CD4-positive, alpha-beta T cell (primary cell): ENCODE measurements at regions not wholly inside any gene's neighbourhood (a gene's known extent, or its start where the extent isn't known, plus 50 kb on each side); places are given as distances from the start of the nearest gene placed in this dataset.
A peak's percentile ranks its signal among the peaks of the same experiment; 100 is the strongest.

Source experiments
- ATAC-seq: fragments of 200-7000 bp; cut with Tn5 transposase; one replicate; pipeline ENCODE4 v1.10.0; 2022; ENCODE audit warnings: mild to moderate bottlenecking; ENCODE audit not compliant: poor library complexity
- CTCF ChIA-PET: fragments of 350-600 bp; sonication (Branson Sonifier 250); formaldehyde crosslinking; loops from one replicate; lab custom pipeline; 2021; ENCODE audit warnings: antibody characterized with exemption, inconsistent platforms; lab: Charles Lee
- POLR2A ChIA-PET: fragments of 350-600 bp; sonication (Branson Sonifier 250); formaldehyde crosslinking; loops from one replicate; lab custom pipeline; 2021; ENCODE audit warnings: antibody characterized with exemption, inconsistent platforms; lab: Charles Lee
- DNase-seq, 14 experiments: peaks; one replicate each; pipeline ENCODE4 v3.0.0-alpha.2; 2013 to 2020; ENCODE audit warnings: mixed read lengths in 2 of 14
- H3K27ac ChIP-seq, 2 donors: one replicate each; pipeline versions ENCODE4 v1.5.1 to v1.7.0; 2013; ENCODE audit warnings: low read length in 2 of 2, low read depth in 1 of 2, mild to moderate bottlenecking in 1 of 2
- H3K27me3 ChIP-seq, 2 experiments: 1 replicate in 1 of 2; 2 replicates in 1 of 2; pipeline versions ENCODE4 v1.6.1 to v1.7.0; 2013; ENCODE audit warnings: low read length in 2 of 2, control low read depth in 1 of 2, mild to moderate bottlenecking in 1 of 2, moderate library complexity in 1 of 2; ENCODE audit not compliant: insufficient read depth in 2 of 2, control insufficient read depth in 1 of 2
- H3K36me3 ChIP-seq: one replicate; pipeline ENCODE4 v1.6.1; 2013; ENCODE audit warnings: low read length, control low read depth; ENCODE audit not compliant: insufficient read depth
- H3K4me1 ChIP-seq: one replicate; pipeline ENCODE4 v1.6.1; 2013; ENCODE audit warnings: low read length, control low read depth; ENCODE audit not compliant: insufficient read depth
- H3K4me3 ChIP-seq: one replicate; pipeline ENCODE4 v1.5.1; 2013; ENCODE audit warnings: mild to moderate bottlenecking, low read length, moderate library complexity
- H3K9me3 ChIP-seq, 2 experiments: 1 replicate in 1 of 2; 2 replicates in 1 of 2; pipeline versions ENCODE4 v1.6.1 to v1.7.0; 2013; ENCODE audit warnings: low read length in 2 of 2, mild to moderate bottlenecking in 2 of 2, control low read depth in 1 of 2, moderate library complexity in 1 of 2; ENCODE audit not compliant: control insufficient read depth in 1 of 2, insufficient read depth in 1 of 2
- H3K27ac Mint-ChIP-seq: one replicate; pipeline ENCODE4 v1.8.0; 2020; ENCODE audit warnings: mixed read lengths
- H3K27me3 Mint-ChIP-seq: one replicate; pipeline ENCODE4 v1.8.0; 2021; ENCODE audit warnings: mixed read lengths
- H3K36me3 Mint-ChIP-seq: one replicate; pipeline ENCODE4 v1.8.0; 2021; ENCODE audit warnings: low read depth, mixed read lengths
- H3K4me1 Mint-ChIP-seq: one replicate; pipeline ENCODE4 v1.8.0; 2021; ENCODE audit warnings: low read depth, mixed read lengths
- H3K4me3 Mint-ChIP-seq: one replicate; pipeline ENCODE4 v1.8.0; 2020; ENCODE audit warnings: mild to moderate bottlenecking, mixed read lengths
- H3K9me3 Mint-ChIP-seq: one replicate; pipeline ENCODE4 v1.8.0; 2020; ENCODE audit warnings: mixed read lengths
- intact Hi-C, 2 experiments: fragments of 100-400 bp; cut with DNase I in 1 of 2; cut with micrococcal nuclease in 1 of 2; formaldehyde crosslinking; loops; one replicate each; pipeline versions ENCODE4 v1.15.1 to v1.9.0; 2023 to 2025; cut with DNase I, micrococcal nuclease
- TF ChIP-seq, protein P1 (sequence below): fragments of 200-600 bp; IDR thresholded peaks from one replicate; pipeline ENCODE4 v1.8.0; 2022; ENCODE audit warnings: antibody characterized with exemption, mild to moderate bottlenecking

GRCh38 chr13:84737661-84738060, 855.4 kb upstream of the SLITRK1 start:
- CTCF ChIA-PET = no interaction called here

DNA sequence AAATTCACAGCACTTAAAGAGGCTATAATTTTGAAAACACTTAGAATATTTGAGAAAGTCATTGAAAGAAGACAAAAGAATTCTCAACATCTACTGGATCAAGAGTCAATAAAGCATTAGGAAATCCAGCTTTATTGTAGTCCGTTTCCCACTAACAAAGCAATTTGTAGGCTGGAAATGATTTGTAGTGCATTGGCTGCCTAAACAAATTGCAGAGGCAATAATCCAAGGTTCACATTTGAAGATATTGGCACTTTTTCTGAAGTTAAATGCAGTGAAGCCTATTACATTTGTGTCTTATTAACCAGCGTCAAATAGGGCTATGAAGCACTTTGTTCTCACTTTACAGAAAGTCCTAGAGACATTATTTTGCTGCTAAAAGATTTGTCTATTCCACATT, 848.1 kb upstream of the SLITRK1 start:
- intact Hi-C loops = no loop called here
- H3K27me3 Mint-ChIP-seq = no peaks in the 10 kb centered on the region
- TF ChIP-seq, protein P1, sequence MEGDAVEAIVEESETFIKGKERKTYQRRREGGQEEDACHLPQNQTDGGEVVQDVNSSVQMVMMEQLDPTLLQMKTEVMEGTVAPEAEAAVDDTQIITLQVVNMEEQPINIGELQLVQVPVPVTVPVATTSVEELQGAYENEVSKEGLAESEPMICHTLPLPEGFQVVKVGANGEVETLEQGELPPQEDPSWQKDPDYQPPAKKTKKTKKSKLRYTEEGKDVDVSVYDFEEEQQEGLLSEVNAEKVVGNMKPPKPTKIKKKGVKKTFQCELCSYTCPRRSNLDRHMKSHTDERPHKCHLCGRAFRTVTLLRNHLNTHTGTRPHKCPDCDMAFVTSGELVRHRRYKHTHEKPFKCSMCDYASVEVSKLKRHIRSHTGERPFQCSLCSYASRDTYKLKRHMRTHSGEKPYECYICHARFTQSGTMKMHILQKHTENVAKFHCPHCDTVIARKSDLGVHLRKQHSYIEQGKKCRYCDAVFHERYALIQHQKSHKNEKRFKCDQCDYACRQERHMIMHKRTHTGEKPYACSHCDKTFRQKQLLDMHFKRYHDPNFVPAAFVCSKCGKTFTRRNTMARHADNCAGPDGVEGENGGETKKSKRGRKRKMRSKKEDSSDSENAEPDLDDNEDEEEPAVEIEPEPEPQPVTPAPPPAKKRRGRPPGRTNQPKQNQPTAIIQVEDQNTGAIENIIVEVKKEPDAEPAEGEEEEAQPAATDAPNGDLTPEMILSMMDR = no peak
- no peaks in the 10 kb centered on the region for H3K4me1 ChIP-seq
- H3K36me3 Mint-ChIP-seq = no peaks in the 10 kb centered on the region
- H3K9me3 Mint-ChIP-seq = peaks cover 3% of the 10 kb centered on the region
- H3K4me3 ChIP-seq = no peak overlapping the region
- no peak overlapping the region for H3K27ac ChIP-seq
- ATAC-seq (no peak), DNase-seq (no peak)
- no peak overlapping the region for H3K4me3 Mint-ChIP-seq
- ChIA-PET CTCF (no interaction called here), POLR2A (no interaction called here)
- no peaks in the 10 kb centered on the region for H3K4me1 Mint-ChIP-seq
- peaks cover 0 to 3% of the 10 kb centered on the region in 2 experiments for H3K9me3 ChIP-seq
- no peaks in the 10 kb centered on the region for H3K27me3 ChIP-seq
- no peaks in the 10 kb centered on the region for H3K36me3 ChIP-seq
- H3K27ac Mint-ChIP-seq = no peak overlapping the region

More at GRCh38 chr13:84737661-84738060, 855.4 kb upstream of the SLITRK1 start:
- POLR2A ChIA-PET = no interaction called here
- no peaks in the 10 kb centered on the region for H3K36me3 Mint-ChIP-seq
- H3K4me1 Mint-ChIP-seq = no peaks in the 10 kb centered on the region
- peaks cover 5% of the 10 kb centered on the region for H3K9me3 Mint-ChIP-seq
- no peak overlapping the region for H3K27ac ChIP-seq
- no peaks in the 10 kb centered on the region for H3K9me3 ChIP-seq
- no peaks in the 10 kb centered on the region for H3K36me3 ChIP-seq
- no peaks in the 10 kb centered on the region for H3K27me3 ChIP-seq
- ATAC-seq = no peak
- DNase-seq = no peak
- H3K27ac Mint-ChIP-seq = no peak overlapping the region
- no peaks in the 10 kb centered on the region for H3K4me1 ChIP-seq
- H3K27me3 Mint-ChIP-seq = no peaks in the 10 kb centered on the region
- H3K4me3 Mint-ChIP-seq = no peak overlapping the region
- intact Hi-C loops = no loop called here
- H3K4me3 ChIP-seq = no peak overlapping the region
- TF ChIP-seq, protein P1 = no peak

DNA sequence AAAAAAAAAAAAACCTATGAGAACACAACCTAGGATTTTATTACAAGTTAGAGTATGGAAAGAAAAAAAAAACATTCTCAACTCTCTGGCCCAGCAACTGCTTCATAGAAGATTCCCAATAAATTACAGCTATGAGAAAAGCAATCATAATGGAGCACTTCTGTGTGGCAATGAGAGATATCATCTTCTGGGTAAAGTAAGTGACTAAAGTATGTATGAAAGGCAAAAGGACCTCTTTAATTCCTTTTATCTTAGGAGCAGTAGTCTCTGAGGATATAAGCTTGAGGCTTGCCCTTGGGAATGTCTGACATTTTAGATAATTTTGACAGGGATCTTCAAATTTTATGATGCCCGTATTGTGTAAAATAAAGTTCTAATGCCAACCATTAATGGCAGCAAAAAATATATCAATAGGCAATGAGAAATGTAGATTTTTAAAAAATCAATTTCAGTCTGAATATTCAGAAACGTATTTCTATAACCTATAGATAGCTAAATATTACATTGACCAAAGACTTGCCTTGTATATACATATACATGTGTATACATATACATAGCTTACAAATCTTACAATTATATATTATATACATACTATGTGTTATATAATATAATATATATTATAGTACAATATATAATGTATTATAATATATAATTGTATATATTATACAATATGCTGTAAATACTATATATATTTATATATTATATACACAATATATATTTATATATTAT, 823.9 kb upstream of the SLITRK1 start:
- Histone ChIP-seq H3K4me3 (no peak overlapping the region), H3K4me1 (no peaks in the 10 kb centered on the region), H3K27ac (no peak overlapping the region), H3K36me3 (no peaks in the 10 kb centered on the region), H3K27me3 (no peaks in the 10 kb centered on the region), H3K9me3 (peaks cover 0 to 6% of the 10 kb centered on the region in 2 experiments)
- no peak for ATAC-seq
- Mint-ChIP-seq H3K4me1 (no peaks in the 10 kb centered on the region), H3K27me3 (no peaks in the 10 kb centered on the region), H3K4me3 (no peak overlapping the region), H3K9me3 (peaks cover 2% of the 10 kb centered on the region), H3K36me3 (no peaks in the 10 kb centered on the region), H3K27ac (no peak overlapping the region)
- CTCF ChIA-PET = no interaction called here
- intact Hi-C loops = no loop called here
- DNase-seq = peak in 1 of 14 experiments; percentile 11
- TF ChIP-seq, protein P1 = no peak
- POLR2A ChIA-PET = no interaction called here
